Psoas muscle (tissue), 7 donors: ENCODE measurements at regions not wholly inside any gene's neighbourhood (a gene's known extent, or its start where the extent isn't known, plus 50 kb on each side); places are given as distances from the start of the nearest gene placed in this dataset.

Experiments used
- ATAC-seq, 4 donors: fragments of 200-7000 bp; cut with Tn5 transposase; one replicate each; pipeline ENCODE4 v1.9.1; 2020; ENCODE audit warnings: moderate library complexity in 3 of 4, mild to moderate bottlenecking in 2 of 4
- DNase-seq, 2 donors: peaks; one replicate each; pipeline ENCODE4 v3.0.0-alpha.2; 2020
- H3K27ac ChIP-seq: fragments of 200-600 bp; one replicate; pipeline ENCODE4 v1.8.0; 2022
- H3K27me3 ChIP-seq, 3 donors: fragments of 200-600 bp in 1 of 3; one replicate each; pipeline versions ENCODE4 v1.6.1 to v1.8.0; 2013 to 2022; ENCODE audit warnings: low read length in 2 of 3, mild to moderate bottlenecking in 2 of 3, moderate library complexity in 1 of 3; ENCODE audit not compliant: insufficient read depth in 3 of 3
- H3K36me3 ChIP-seq, 2 donors: fragments of 200-600 bp in 1 of 2; one replicate each; pipeline versions ENCODE4 v1.6.1 to v1.8.0; 2013 to 2022; ENCODE audit warnings: low read depth in 1 of 2, mild to moderate bottlenecking in 1 of 2, moderate library complexity in 1 of 2; ENCODE audit not compliant: insufficient read depth in 1 of 2
- H3K4me1 ChIP-seq: fragments of 200-600 bp; one replicate; pipeline ENCODE4 v1.8.0; 2022
- H3K4me3 ChIP-seq: fragments of 200-600 bp; one replicate; pipeline ENCODE4 v1.8.0; 2022; ENCODE audit warnings: mild to moderate bottlenecking
- H3K9me3 ChIP-seq: fragments of 200-600 bp; one replicate; pipeline ENCODE4 v1.8.0; 2022
- CTCF ChIP-seq: fragments of 200-600 bp; IDR thresholded peaks from one replicate; pipeline ENCODE4 v1.8.0; 2022; ENCODE audit warnings: antibody characterized with exemption
- WGBS, 3 donors: extraction: QIAGEN DNeasy Blood & Tissue Kit; methylation state at CpG; one replicate each; pipeline versions ENCODE4 v1.1.6 to v1.1.7; 2013; 5-methylcytosine and 5-hydroxymethylcytosine counted together
- intact Hi-C, 2 donors: fragments of 100-400 bp; cut with DNase I; formaldehyde crosslinking; loops; one replicate each; pipeline versions ENCODE4 v1.11.0 to v1.14.2; 2022
- donor health status: healthy with polysubstance abuse.
- donor health status: DM: no; HTN: no; CAD: no; lungs with moderate emphysema.
- donor health status: Bipolar disorder and iron deficiency.
- donor health status: healthy.
- donor health status: DM: yes; HTN: yes; CAD: no.
- donor health status: DM: no; HTN: no; CAD: no.
- donor health status: DM: yes; HTN: yes; CAD: no.

GRCh38 chr15:97248376-97248775 is 712.1 kb upstream of the ARRDC4 start:
- no peak for TF ChIP-seq CTCF
- no peaks in the 10 kb centered on the region for H3K9me3 ChIP-seq
- 82% methylated on average over 1 of the region's 1 CpG for WGBS, 3 donors
- intact Hi-C loops = no loop called here
- H3K27ac ChIP-seq = no peak overlapping the region
- H3K27me3 ChIP-seq = no peaks in the 10 kb centered on the region
- no peak overlapping the region for H3K4me3 ChIP-seq
- no peaks in the 10 kb centered on the region for H3K4me1 ChIP-seq
- H3K36me3 ChIP-seq = no peaks in the 10 kb centered on the region
- DNase-seq = no peak
- ATAC-seq = no peak

- Histone ChIP-seq H3K4me3 (no peak overlapping the region), H3K27ac (no peak overlapping the region), H3K9me3 (no peaks in the 10 kb centered on the region), H3K27me3 (no peaks in the 10 kb centered on the region), H3K4me1 (no peaks in the 10 kb centered on the region), H3K36me3 (no peaks in the 10 kb centered on the region)
- no peak for TF ChIP-seq CTCF
- intact Hi-C loops = loop anchor here in 1 of 2 donors (10.0 kb wide), 1 partner anchor 495 kb away; no protein-coding TSS in a partner anchor
- ATAC-seq (no peak), DNase-seq (no peak)
- 67 to 68% (median 68%) methylated on average over 3 of the region's 3 CpGs for WGBS, 3 donors
Observed at GRCh38 chr15:97259943-97260342, 700.6 kb upstream of the ARRDC4 start.

DNA sequence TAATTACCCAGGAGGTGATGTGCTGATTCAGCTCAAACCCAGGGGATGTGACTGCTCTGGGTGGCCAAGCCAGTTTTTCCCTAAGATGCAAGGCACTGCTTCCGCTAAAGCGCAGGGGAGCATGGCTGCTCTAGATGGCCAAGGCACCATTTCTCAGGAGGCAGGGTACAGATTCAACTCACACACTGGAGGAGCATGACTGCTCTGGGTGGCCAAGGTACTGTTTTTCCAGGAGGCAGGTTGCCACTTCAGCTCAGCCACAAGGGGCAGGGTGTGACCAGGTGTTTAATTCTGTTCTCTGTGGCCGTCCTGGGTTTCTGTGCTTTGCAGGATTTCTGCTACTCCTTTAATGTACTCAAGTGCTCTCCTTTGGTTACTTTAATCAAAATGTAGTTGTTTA is 659.3 kb upstream of the ARRDC4 start:
- Histone ChIP-seq H3K9me3 (no peaks in the 10 kb centered on the region), H3K36me3 (no peaks in the 10 kb centered on the region), H3K27me3 (no peaks in the 10 kb centered on the region), H3K27ac (no peak overlapping the region), H3K4me3 (no peak overlapping the region), H3K4me1 (no peaks in the 10 kb centered on the region)
- intact Hi-C loops = no loop called here
- ATAC-seq (no peak), DNase-seq (no peak)
- WGBS, 3 donors = 86 to 92% (median 92%) methylated on average over 3 of the region's 3 CpGs
- TF ChIP-seq CTCF = no peak

- no peaks in the 10 kb centered on the region for H3K27me3 ChIP-seq
- no peak for DNase-seq
- H3K4me3 ChIP-seq = no peak overlapping the region
- peak in 1 of 4 donors; percentile 30 for ATAC-seq
- H3K36me3 ChIP-seq = no peaks in the 10 kb centered on the region
- H3K9me3 ChIP-seq = no peaks in the 10 kb centered on the region
- no peak for TF ChIP-seq CTCF
- 20 to 33% (median 28%) methylated on average over 3 of the region's 3 CpGs for WGBS, 3 donors
- H3K27ac ChIP-seq = no peak overlapping the region
- H3K4me1 ChIP-seq = no peaks in the 10 kb centered on the region
- intact Hi-C loops = loop anchor here in 1 of 2 donors (2.0 kb wide), 1 partner anchor 42 kb away; no protein-coding TSS in a partner anchor
Observed at GRCh38 chr15:97316362-97316761, 644.1 kb upstream of the ARRDC4 start.

DNA sequence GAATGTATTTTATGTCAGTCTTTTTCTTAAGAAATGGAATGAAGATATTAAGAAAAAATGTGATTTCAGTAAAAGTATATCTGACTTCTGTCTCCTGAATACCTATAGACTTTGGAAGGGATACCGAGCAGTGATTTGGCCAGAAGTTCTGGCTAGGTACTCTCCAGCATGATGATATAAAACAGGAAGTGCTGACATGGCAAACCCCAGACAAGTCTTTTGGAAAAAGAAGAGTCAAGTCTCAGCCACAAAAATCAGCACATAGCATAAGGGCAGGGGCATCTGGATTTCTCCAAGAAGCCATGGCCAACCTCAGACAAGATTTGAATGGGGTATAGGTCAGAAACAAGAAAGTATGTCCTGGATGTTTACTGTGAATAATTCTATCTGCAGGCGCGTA is 643.3 kb upstream of the ARRDC4 start:
- DNase-seq = no peak
- Histone ChIP-seq H3K4me1 (no peaks in the 10 kb centered on the region), H3K9me3 (no peaks in the 10 kb centered on the region), H3K36me3 (no peaks in the 10 kb centered on the region), H3K4me3 (no peak overlapping the region), H3K27ac (no peak overlapping the region), H3K27me3 (no peaks in the 10 kb centered on the region)
- intact Hi-C loops = loop anchor here in 1 of 2 donors (2.0 kb wide), 1 partner anchor 42 kb away; no protein-coding TSS in a partner anchor
- TF ChIP-seq CTCF = no peak
- WGBS, 3 donors = 86 to 93% (median 92%) methylated on average over 3 of the region's 3 CpGs
- no peak for ATAC-seq
